OCI-LY1 (cell line): ENCODE measurements at regions not wholly inside any gene's neighbourhood (a gene's known extent, or its start where the extent isn't known, plus 50 kb on each side); places are given as distances from the start of the nearest gene placed in this dataset.

Experiments used
- EZH2 ChIP-seq: fragments of 200-600 bp; sonication (generic), shearing (Covaris generic); IDR thresholded peaks from 2 replicates; pipeline ENCODE4 v1.8.0; 2017; ENCODE audit warnings: borderline replicate concordance, mixed run types, mild to moderate bottlenecking, antibody characterized with exemption, low read length, moderate library complexity, mixed read lengths
- TF ChIP-seq, protein P1 (sequence below): fragments of 200-600 bp; sonication (generic), shearing (Covaris generic); IDR thresholded peaks from 2 replicates; pipeline ENCODE4 v1.5.1; 2017; ENCODE audit warnings: mild to moderate bottlenecking, antibody characterized with exemption, low read length, moderate library complexity, mixed read lengths

DNA sequence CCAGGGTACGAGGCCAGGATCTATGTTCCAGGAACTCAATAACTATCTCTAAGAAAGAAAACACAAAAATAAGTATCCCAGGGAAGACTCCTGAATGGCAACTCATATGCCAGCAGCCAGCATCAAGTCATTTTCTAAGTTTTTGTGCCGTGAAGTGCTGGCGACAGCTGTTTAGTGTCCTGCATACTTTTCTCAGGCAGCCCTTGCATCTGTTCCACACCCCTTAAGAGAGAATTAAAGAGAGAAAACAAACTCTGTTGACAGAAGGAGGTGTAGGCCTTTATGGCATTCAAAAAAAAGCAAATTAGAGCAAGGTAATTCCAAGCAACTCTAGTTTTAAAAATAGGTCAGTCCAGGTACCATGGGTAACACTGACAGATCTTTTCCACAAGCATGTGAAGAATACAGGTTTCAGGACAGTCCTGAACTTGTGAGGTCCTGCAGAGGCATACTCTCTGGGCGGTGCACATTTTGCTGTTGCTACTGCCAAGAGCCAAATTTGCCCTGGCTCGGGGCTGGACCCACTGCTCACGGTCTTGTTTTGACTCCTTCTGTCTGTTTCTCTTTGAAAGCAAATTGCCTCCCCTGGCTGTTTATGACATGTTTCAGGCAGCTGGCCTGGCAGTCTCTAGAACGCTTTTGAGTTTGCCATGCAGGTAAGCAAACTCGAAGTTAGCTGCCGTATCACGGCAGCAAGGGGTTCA is 252.1 kb upstream of the ADAMTS9 start:
- TF ChIP-seq, protein P1, sequence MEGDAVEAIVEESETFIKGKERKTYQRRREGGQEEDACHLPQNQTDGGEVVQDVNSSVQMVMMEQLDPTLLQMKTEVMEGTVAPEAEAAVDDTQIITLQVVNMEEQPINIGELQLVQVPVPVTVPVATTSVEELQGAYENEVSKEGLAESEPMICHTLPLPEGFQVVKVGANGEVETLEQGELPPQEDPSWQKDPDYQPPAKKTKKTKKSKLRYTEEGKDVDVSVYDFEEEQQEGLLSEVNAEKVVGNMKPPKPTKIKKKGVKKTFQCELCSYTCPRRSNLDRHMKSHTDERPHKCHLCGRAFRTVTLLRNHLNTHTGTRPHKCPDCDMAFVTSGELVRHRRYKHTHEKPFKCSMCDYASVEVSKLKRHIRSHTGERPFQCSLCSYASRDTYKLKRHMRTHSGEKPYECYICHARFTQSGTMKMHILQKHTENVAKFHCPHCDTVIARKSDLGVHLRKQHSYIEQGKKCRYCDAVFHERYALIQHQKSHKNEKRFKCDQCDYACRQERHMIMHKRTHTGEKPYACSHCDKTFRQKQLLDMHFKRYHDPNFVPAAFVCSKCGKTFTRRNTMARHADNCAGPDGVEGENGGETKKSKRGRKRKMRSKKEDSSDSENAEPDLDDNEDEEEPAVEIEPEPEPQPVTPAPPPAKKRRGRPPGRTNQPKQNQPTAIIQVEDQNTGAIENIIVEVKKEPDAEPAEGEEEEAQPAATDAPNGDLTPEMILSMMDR, result no peak
- TF ChIP-seq EZH2, result no peak
